GM10266 (cell line): ENCODE measurements at regions not wholly inside any gene's neighbourhood (a gene's known extent, or its start where the extent isn't known, plus 50 kb on each side); places are given as distances from the start of the nearest gene placed in this dataset.

Experiments
- DNase-seq: peaks from one replicate; pipeline ENCODE4 v3.0.0; 2012; ENCODE audit errors: extremely low spot score
- TF ChIP-seq, protein P1 (sequence below): IDR thresholded peaks from 2 replicates; pipeline ENCODE4 v1.5.1; 2012; ENCODE audit warnings: mild to moderate bottlenecking, low read depth; ENCODE audit not compliant: control insufficient read depth, insufficient read depth; ENCODE audit errors: missing control alignments

DNA sequence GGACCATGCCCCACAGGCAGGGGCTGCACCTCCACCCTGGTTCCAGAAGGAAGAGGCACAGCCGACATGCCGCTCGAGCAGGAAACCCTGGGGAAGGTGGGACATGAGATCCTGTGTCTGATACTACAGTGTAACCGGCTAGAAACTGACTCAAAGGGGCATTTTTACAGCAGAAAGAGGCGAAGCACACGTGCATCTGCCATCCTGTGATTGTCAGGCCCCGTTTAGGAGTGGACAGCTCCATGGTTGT lies 62.7 kb downstream of the SIK1 start:
- no peak for DNase-seq
- TF ChIP-seq, protein P1, sequence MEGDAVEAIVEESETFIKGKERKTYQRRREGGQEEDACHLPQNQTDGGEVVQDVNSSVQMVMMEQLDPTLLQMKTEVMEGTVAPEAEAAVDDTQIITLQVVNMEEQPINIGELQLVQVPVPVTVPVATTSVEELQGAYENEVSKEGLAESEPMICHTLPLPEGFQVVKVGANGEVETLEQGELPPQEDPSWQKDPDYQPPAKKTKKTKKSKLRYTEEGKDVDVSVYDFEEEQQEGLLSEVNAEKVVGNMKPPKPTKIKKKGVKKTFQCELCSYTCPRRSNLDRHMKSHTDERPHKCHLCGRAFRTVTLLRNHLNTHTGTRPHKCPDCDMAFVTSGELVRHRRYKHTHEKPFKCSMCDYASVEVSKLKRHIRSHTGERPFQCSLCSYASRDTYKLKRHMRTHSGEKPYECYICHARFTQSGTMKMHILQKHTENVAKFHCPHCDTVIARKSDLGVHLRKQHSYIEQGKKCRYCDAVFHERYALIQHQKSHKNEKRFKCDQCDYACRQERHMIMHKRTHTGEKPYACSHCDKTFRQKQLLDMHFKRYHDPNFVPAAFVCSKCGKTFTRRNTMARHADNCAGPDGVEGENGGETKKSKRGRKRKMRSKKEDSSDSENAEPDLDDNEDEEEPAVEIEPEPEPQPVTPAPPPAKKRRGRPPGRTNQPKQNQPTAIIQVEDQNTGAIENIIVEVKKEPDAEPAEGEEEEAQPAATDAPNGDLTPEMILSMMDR: no peak

DNA sequence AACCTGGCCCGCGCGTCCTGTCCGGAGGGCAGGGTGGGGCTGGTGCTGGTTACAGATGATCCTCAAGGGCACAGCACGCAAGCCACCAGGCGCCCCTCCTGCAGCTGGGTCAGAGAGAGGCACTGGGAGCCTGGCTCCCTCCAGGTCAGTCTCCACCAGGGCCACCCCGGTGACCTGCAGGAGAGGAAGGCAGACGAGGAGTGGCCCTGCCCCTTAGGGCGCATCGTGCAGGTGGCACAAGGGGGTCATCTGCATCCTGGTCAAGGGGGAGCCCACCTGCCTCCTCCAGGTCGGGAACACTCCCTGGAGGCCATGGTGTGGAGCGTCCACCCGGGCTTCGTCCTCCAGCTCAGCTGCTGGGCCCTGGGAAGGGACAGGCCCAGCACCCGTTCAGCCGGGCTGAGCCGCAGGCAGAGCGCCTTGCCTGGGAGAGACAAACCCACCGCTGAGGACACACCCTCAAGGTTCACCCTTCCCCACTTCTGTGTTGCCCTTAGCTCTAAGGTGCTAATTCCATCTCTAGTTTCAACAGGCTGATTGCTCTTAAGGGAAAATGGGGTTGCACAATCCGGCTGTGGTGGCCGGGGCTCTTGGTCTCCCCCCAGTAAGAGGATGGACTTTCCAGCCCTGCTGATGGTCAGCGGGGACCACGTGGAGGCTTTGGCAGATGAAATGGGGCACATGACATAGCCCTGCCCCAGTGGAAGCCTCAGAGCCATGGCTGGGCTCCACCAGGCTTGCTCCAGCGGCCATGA lies 63.2 kb downstream of the SIK1 start:
- TF ChIP-seq, protein P1: no peak
- no peak for DNase-seq

DNA sequence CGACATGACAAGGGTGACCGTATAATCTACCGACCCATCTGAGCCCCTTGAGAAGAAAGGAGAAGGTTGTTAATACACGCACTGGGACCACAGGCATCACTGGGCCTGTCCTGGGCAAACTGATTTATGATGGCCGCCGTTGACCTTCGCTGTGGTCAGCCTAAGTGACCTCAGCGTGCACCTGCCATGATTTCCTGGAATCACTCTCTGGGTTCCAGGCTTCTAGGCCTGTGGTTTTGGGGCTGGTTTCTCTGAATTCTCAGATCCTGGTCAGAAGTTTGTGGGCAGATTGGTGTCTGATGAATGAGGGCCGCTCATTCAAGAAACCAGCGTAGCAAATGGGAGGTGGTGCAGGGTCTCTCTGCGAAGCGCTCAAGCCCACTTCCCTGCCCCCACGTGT lies 64.0 kb downstream of the SIK1 start:
- no peak for DNase-seq
- TF ChIP-seq, protein P1: no peak

DNA sequence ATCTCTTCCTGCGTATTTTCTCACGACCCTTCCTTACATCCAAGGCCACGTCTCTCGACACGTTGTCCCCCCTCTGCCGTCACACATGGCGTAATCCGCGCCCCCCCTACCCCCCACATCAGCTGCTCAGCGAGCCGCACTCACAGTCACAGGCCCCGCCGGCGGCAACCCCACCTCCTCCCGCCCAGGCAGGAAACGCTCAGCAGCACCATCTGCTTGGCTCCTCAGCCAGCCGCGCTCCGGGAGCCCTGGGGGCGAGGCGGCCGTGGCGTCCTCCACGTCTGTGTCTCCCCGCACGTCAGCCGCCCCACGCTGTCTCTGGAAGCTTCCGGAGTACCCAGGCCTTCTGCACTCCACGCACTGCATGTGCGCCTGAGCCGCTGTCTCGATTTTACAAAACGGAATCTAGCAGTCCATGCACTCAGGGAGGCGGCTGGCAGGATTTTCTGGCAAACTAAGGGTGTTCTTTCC lies 64.6 kb downstream of the SIK1 start:
- peak; percentile 51 for DNase-seq
- TF ChIP-seq, protein P1: no peak

DNA sequence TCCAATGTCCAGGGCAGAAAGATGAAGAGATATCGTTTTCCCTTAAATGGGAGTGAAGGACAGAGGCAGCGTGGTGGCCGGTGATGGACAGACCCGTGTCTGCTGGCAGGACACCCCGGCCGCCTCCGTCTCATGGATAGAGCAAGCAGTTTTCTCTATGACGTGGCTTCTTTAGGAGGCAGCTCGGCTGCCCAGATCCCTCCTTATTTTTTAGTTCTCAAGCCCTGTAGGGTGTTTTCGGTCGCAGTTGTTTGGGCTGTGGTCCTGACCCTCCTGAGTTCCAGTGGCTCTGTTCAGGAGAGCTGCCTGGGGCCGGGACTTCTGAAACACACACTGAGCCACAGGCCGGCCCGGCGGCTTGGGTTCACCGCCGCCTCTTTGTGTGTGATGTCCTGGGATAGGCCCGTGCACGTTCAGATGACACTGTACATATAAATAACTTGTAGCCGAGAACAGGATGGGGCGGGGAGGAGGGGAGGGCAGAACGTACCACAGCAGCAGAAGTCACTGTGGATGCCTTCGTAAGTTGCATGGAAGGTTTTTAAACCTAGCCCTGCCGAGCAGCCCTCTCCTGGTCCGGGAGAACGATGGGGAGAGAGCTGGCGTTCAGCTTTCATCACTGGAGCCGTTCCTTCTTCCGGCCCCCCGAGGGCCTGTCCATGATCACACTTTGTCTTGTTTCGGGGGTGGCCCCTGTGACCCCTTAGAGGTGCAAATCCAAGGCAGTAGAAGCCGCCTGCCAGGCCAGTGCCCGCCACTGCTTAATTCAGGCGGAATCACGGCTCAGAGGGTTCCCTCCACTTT lies 65.2 kb downstream of the SIK1 start:
- peak; percentile 47 for DNase-seq
- TF ChIP-seq, protein P1: no peak

DNA sequence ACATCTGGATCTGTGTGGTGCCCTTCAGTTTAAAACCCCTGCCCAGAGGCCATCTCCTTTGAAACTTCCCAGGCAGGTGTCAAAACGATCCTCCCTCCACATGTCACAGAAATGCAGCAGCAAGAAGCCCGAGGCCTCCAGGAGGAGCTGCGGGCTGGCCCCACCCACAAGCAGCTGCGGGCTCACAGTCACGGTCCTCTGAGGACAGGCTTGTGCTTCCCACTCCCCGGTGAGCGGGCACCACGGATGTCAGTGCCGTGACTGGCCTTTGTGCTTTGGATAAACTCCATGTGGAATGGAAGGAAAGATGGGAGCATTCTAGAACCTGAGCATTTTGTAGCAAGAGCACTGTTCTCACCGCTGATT lies 65.8 kb downstream of the SIK1 start:
- DNase-seq: no peak
- TF ChIP-seq, protein P1: no peak
